OCI-LY1 (cell line): ENCODE measurements at regions not wholly inside any gene's neighbourhood (a gene's known extent, or its start where the extent isn't known, plus 50 kb on each side); places are given as distances from the start of the nearest gene placed in this dataset.

Source experiments
- EZH2 ChIP-seq: fragments of 200-600 bp; sonication (generic), shearing (Covaris generic); IDR thresholded peaks from 2 replicates; pipeline ENCODE4 v1.8.0; 2017; ENCODE audit warnings: borderline replicate concordance, mixed run types, mild to moderate bottlenecking, antibody characterized with exemption, low read length, moderate library complexity, mixed read lengths
- TF ChIP-seq, protein P1 (sequence below): fragments of 200-600 bp; sonication (generic), shearing (Covaris generic); IDR thresholded peaks from 2 replicates; pipeline ENCODE4 v1.5.1; 2017; ENCODE audit warnings: mild to moderate bottlenecking, antibody characterized with exemption, low read length, moderate library complexity, mixed read lengths

DNA sequence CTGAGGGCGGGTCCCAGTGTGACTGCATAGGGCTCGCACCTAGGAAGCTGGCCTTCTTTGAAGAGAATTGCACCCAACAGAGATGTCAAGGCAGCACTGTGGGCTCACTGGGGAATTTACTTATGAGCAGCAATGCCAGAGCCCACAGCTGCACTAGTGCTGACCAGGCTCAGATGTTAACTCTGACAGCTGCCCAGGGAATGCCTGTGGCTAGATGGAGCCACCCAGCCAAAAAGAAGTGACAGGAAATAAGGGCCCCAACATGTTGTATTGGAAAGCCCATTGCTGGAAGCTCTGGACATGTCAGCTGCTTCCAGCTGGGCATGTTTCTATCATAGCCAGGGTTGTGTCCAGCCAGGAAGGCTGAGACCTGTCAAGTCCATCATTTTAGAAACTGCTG is 90.9 kb upstream of the ZNF280D start:
- TF ChIP-seq, protein P1, sequence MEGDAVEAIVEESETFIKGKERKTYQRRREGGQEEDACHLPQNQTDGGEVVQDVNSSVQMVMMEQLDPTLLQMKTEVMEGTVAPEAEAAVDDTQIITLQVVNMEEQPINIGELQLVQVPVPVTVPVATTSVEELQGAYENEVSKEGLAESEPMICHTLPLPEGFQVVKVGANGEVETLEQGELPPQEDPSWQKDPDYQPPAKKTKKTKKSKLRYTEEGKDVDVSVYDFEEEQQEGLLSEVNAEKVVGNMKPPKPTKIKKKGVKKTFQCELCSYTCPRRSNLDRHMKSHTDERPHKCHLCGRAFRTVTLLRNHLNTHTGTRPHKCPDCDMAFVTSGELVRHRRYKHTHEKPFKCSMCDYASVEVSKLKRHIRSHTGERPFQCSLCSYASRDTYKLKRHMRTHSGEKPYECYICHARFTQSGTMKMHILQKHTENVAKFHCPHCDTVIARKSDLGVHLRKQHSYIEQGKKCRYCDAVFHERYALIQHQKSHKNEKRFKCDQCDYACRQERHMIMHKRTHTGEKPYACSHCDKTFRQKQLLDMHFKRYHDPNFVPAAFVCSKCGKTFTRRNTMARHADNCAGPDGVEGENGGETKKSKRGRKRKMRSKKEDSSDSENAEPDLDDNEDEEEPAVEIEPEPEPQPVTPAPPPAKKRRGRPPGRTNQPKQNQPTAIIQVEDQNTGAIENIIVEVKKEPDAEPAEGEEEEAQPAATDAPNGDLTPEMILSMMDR = no peak
- no peak for TF ChIP-seq EZH2
